ENCODE measurements at regions not wholly inside any gene's neighbourhood (a gene's known extent, or its start where the extent isn't known, plus 50 kb on each side); places are given as distances from the start of the nearest gene placed in this dataset.

- no peaks in the 10 kb centered on the region for H3K4me1 ChIP-seq (ENCODE audit: control insufficient read depth in 2 of 2, insufficient read depth in 2 of 2, low read length in 2 of 2)
- peaks cover 7% of the 10 kb centered on the region for H3K9me3 Mint-ChIP-seq (ENCODE audit: insufficient read depth)
- no peak overlapping the region for H3K9ac ChIP-seq (ENCODE audit: low read length)
- H3K4me2 ChIP-seq (replicated peaks; ENCODE audit: low read depth, low read length, poor library complexity, severe bottlenecking), result no peak overlapping the region
- ATAC-seq (ENCODE audit: low read depth) (no peak), DNase-seq (no peak)
- no peaks in the 10 kb centered on the region for H3K27me3 ChIP-seq (replicated peaks in 1 of 4; ENCODE audit: control extremely low read depth in 1 of 4, control insufficient read depth in 3 of 4, insufficient read depth in 4 of 4, low read length in 3 of 4)
- ChIA-PET CTCF (no interaction called here), POLR2A (no interaction called here)
- H3K27me3 Mint-ChIP-seq, result peaks cover 7% of the 10 kb centered on the region
- H3K4me1 Mint-ChIP-seq, result no peaks in the 10 kb centered on the region
- intact Hi-C loops (cut with micrococcal nuclease), result no loop called here
- no peaks in the 10 kb centered on the region for H3K36me3 ChIP-seq (replicated peaks in 1 of 2; ENCODE audit: control extremely low read depth in 1 of 2, control insufficient read depth in 1 of 2, extremely low read depth in 1 of 2, insufficient read depth in 2 of 2, low read length in 1 of 2)
- H4K20me1 ChIP-seq (ENCODE audit: control insufficient read depth, insufficient read depth, low read length, poor library complexity, severe bottlenecking), result no peaks in the 10 kb centered on the region
- no peak overlapping the region for H3K4me3 Mint-ChIP-seq
- H2AFZ ChIP-seq (ENCODE audit: insufficient read depth, low read depth, low read length, poor library complexity, severe bottlenecking), result no peak overlapping the region
- TF ChIP-seq EZH2 (IDR thresholded peaks at IDR 0.05; ENCODE audit: borderline replicate concordance, insufficient read depth, low read depth, low read length, poor library complexity, severe bottlenecking) (no peak), CTCF (IDR thresholded peaks at IDR 0.05) (no peak)
- no peaks in the 10 kb centered on the region for H3K79me2 ChIP-seq (ENCODE audit: control insufficient read depth, insufficient read depth, low read length)
- WGBS (ENCODE audit: insufficient coverage), result 85% methylated on average over 3 of the region's 4 CpGs
- H3K9me3 ChIP-seq (ENCODE audit: control extremely low read depth in 1 of 3, control insufficient read depth in 2 of 3, insufficient read depth in 1 of 3, low read length in 2 of 3), result no peaks in the 10 kb centered on the region
- no peak overlapping the region for H3K27ac ChIP-seq (ENCODE audit: low read length in 2 of 2)
- no peak overlapping the region for H3K4me3 ChIP-seq (ENCODE audit: control extremely low read depth in 1 of 5, extremely low read depth in 1 of 5, insufficient read depth in 1 of 5, low read depth in 2 of 5, low read length in 4 of 5)
- H3K27ac Mint-ChIP-seq, result no peak overlapping the region
These were observed 348.6 kb downstream of the MN1 start for GRCh38 chr22:27452922-27453321.

- no peak for TF ChIP-seq CTCF (IDR thresholded peaks at IDR 0.05)
- TF ChIP-seq EZH2 (IDR thresholded peaks at IDR 0.05; ENCODE audit: borderline replicate concordance, insufficient read depth, low read depth, low read length, poor library complexity, severe bottlenecking), result no peak
- Histone ChIP-seq H3K4me2 (replicated peaks; ENCODE audit: low read depth, low read length, poor library complexity, severe bottlenecking) (no peak overlapping the region), H3K9me3 (ENCODE audit: control extremely low read depth in 1 of 3, control insufficient read depth in 2 of 3, insufficient read depth in 1 of 3, low read length in 2 of 3) (no peaks in the 10 kb centered on the region), H2AFZ (ENCODE audit: insufficient read depth, low read depth, low read length, poor library complexity, severe bottlenecking) (no peak overlapping the region), H3K4me1 (ENCODE audit: control insufficient read depth in 2 of 2, insufficient read depth in 2 of 2, low read length in 2 of 2) (no peaks in the 10 kb centered on the region), H3K36me3 (replicated peaks in 1 of 2; ENCODE audit: control extremely low read depth in 1 of 2, control insufficient read depth in 1 of 2, extremely low read depth in 1 of 2, insufficient read depth in 2 of 2, low read length in 1 of 2) (no peaks in the 10 kb centered on the region), H3K79me2 (ENCODE audit: control insufficient read depth, insufficient read depth, low read length) (no peaks in the 10 kb centered on the region), H3K4me3 (ENCODE audit: control extremely low read depth in 1 of 5, extremely low read depth in 1 of 5, insufficient read depth in 1 of 5, low read depth in 2 of 5, low read length in 4 of 5) (no peak overlapping the region), H3K27ac (ENCODE audit: low read length in 2 of 2) (no peak overlapping the region), H3K27me3 (replicated peaks in 1 of 4; ENCODE audit: control extremely low read depth in 1 of 4, control insufficient read depth in 3 of 4, insufficient read depth in 4 of 4, low read length in 3 of 4) (no peaks in the 10 kb centered on the region), H4K20me1 (ENCODE audit: control insufficient read depth, insufficient read depth, low read length, poor library complexity, severe bottlenecking) (no peaks in the 10 kb centered on the region), H3K9ac (ENCODE audit: low read length) (no peak overlapping the region)
- no peak for DNase-seq
- Mint-ChIP-seq H3K9me3 (ENCODE audit: insufficient read depth) (peaks cover 7% of the 10 kb centered on the region), H3K4me1 (no peaks in the 10 kb centered on the region), H3K4me3 (no peak overlapping the region), H3K27ac (no peak overlapping the region), H3K27me3 (peaks cover 7% of the 10 kb centered on the region)
- ChIA-PET POLR2A (no interaction called here), CTCF (no interaction called here)
- intact Hi-C loops (cut with micrococcal nuclease), result no loop called here
- no peak for ATAC-seq (ENCODE audit: low read depth)
- 90% methylated on average over 3 of the region's 4 CpGs for WGBS (ENCODE audit: insufficient coverage)
These were observed 347.8 kb downstream of the MN1 start for GRCh38 chr22:27453725-27454124.
